WTC11 (cell line): ENCODE measurements at regions not wholly inside any gene's neighbourhood (a gene's known extent, or its start where the extent isn't known, plus 50 kb on each side); places are given as distances from the start of the nearest gene placed in this dataset.

Experiments
- ATAC-seq: fragments of 200-7000 bp; cut with Tn5 transposase; 2 replicates; pipeline ENCODE4 v1.10.0; 2021; ENCODE audit warnings: mild to moderate bottlenecking, moderate library complexity
- CTCF ChIA-PET: fragments of 300-600 bp; sonication (Branson Sonifier 250); formaldehyde crosslinking; loops from one replicate; lab custom pipeline; 2021; ENCODE audit warnings: antibody characterized with exemption; lab: Charles Lee
- POLR2A ChIA-PET: fragments of 350-600 bp; sonication (Branson Sonifier 250); formaldehyde crosslinking; loops from one replicate; lab custom pipeline; 2021; ENCODE audit warnings: antibody characterized with exemption; lab: Charles Lee
- DNase-seq: peaks from one replicate; pipeline ENCODE4 v3.0.0; 2021; ENCODE audit warnings: low spot score
- H3K27ac Mint-ChIP-seq: 2 replicates; pipeline ENCODE4 v1.8.0; 2021; ENCODE audit warnings: mixed read lengths
- H3K27me3 Mint-ChIP-seq: 2 replicates; pipeline ENCODE4 v1.8.0; 2021; ENCODE audit warnings: low read depth, mild to moderate bottlenecking, moderate library complexity, mixed read lengths
- H3K36me3 Mint-ChIP-seq: 2 replicates; pipeline ENCODE4 v1.8.0; 2021; ENCODE audit warnings: mixed read lengths
- H3K4me1 Mint-ChIP-seq: 2 replicates; pipeline ENCODE4 v1.8.0; 2022; ENCODE audit warnings: mixed read lengths
- H3K4me3 Mint-ChIP-seq: 2 replicates; pipeline ENCODE4 v1.8.0; 2021; ENCODE audit warnings: mild to moderate bottlenecking, moderate library complexity, mixed read lengths
- H3K9me3 Mint-ChIP-seq: 2 replicates; pipeline ENCODE4 v1.8.0; 2021; ENCODE audit warnings: mixed read lengths
- CREB1 ChIP-seq: sonication (generic); formaldehyde crosslinking; IDR thresholded peaks from 2 replicates; pipeline ENCODE4 v1.8.0; 2023; ENCODE audit warnings: mild to moderate bottlenecking, missing genetic modification reagents
- EMX1 ChIP-seq: fragments of 250-450 bp; sonication (Bioruptor Pico); IDR thresholded peaks from 2 replicates; pipeline ENCODE4 v1.8.0; 2021; ENCODE audit warnings: mild to moderate bottlenecking
- ETV6 ChIP-seq: sonication (generic); formaldehyde crosslinking; IDR thresholded peaks from 2 replicates; pipeline ENCODE4 v1.8.1; 2022; ENCODE audit warnings: mild to moderate bottlenecking, missing genetic modification reagents
- FOXP1 ChIP-seq: sonication (generic); formaldehyde crosslinking; IDR thresholded peaks from 2 replicates; pipeline ENCODE4 v1.8.0; 2022; ENCODE audit warnings: missing genetic modification reagents, mild to moderate bottlenecking, moderate library complexity, borderline replicate concordance
- GTF2I ChIP-seq: fragments of 250-450 bp; sonication (Bioruptor Pico); conservative IDR thresholded peaks from 2 replicates; pipeline ENCODE4 v1.4.0; 2021; ENCODE audit warnings: mild to moderate bottlenecking
- IRF2 ChIP-seq: sonication (generic); formaldehyde crosslinking; IDR thresholded peaks from 2 replicates; pipeline ENCODE4 v1.8.0; 2022; ENCODE audit warnings: low read depth, missing genetic modification reagents, borderline replicate concordance
- KAT7 ChIP-seq: sonication (generic); formaldehyde crosslinking; IDR thresholded peaks from 2 replicates; pipeline ENCODE4 v1.8.1; 2023; ENCODE audit warnings: missing genetic modification reagents, mild to moderate bottlenecking, borderline replicate concordance
- NFATC4 ChIP-seq: fragments of 250-450 bp; sonication (Bioruptor Pico); IDR thresholded peaks from 2 replicates; pipeline ENCODE4 v1.9.0; 2021; ENCODE audit warnings: mild to moderate bottlenecking
- NR1H2 ChIP-seq: sonication (generic); formaldehyde crosslinking; IDR thresholded peaks from 2 replicates; pipeline ENCODE4 v1.9.0; 2021; ENCODE audit warnings: mild to moderate bottlenecking, moderate library complexity, missing genetic modification reagents
- NR3C1 ChIP-seq: sonication (generic); formaldehyde crosslinking; conservative IDR thresholded peaks from 2 replicates; pipeline ENCODE4 v1.8.1; 2023; ENCODE audit warnings: low read depth, mild to moderate bottlenecking, missing genetic modification reagents
- SOX15 ChIP-seq: fragments of 250-450 bp; sonication (Bioruptor Pico); IDR thresholded peaks from 2 replicates; pipeline ENCODE4 v1.9.0; 2021; ENCODE audit warnings: mild to moderate bottlenecking
- TCF7 ChIP-seq: sonication (generic); formaldehyde crosslinking; IDR thresholded peaks from 2 replicates; pipeline ENCODE4 v1.8.0; 2022; ENCODE audit warnings: mild to moderate bottlenecking, low read depth, missing genetic modification reagents, moderate library complexity
- ZNF232 ChIP-seq: sonication (generic); formaldehyde crosslinking; IDR thresholded peaks from 2 replicates; pipeline ENCODE4 v1.8.0; 2022; ENCODE audit warnings: mild to moderate bottlenecking, missing genetic modification reagents
- ZNF396 ChIP-seq: fragments of 250-450 bp; sonication (Bioruptor Pico); IDR thresholded peaks from 2 replicates; pipeline ENCODE4 v1.8.0; 2021; ENCODE audit warnings: mild to moderate bottlenecking, moderate library complexity, borderline replicate concordance
- ZNF671 ChIP-seq: fragments of 250-450 bp; sonication (Bioruptor Pico); IDR thresholded peaks from 2 replicates; pipeline ENCODE4 v1.8.0; 2021; ENCODE audit warnings: mild to moderate bottlenecking
- TF ChIP-seq, protein P1 (sequence below): sonication (generic); formaldehyde crosslinking; IDR thresholded peaks from 2 replicates; pipeline ENCODE4 v1.8.1; 2023; ENCODE audit warnings: mild to moderate bottlenecking, missing genetic modification reagents, moderate library complexity
- TF ChIP-seq, protein P2 (sequence below): sonication (generic); formaldehyde crosslinking; IDR thresholded peaks from 2 replicates; pipeline ENCODE4 v1.8.0; 2022; ENCODE audit warnings: mild to moderate bottlenecking, missing genetic modification reagents
- TF ChIP-seq, protein P3 (sequence below): sonication (generic); formaldehyde crosslinking; IDR thresholded peaks from 2 replicates; pipeline ENCODE4 v1.8.0; 2022; ENCODE audit warnings: mild to moderate bottlenecking, missing genetic modification reagents
- TF ChIP-seq, protein P4 (sequence below): fragments of 250-450 bp; sonication (Bioruptor Pico); IDR thresholded peaks from 2 replicates; pipeline ENCODE4 v1.8.0; 2021; ENCODE audit warnings: mild to moderate bottlenecking
- TF ChIP-seq, protein P5 (sequence below): sonication (generic); formaldehyde crosslinking; IDR thresholded peaks from 2 replicates; pipeline ENCODE4 v1.8.0; 2022; ENCODE audit warnings: mild to moderate bottlenecking, missing genetic modification reagents
- TF ChIP-seq, protein P6 (sequence below): fragments of 250-450 bp; sonication (Bioruptor Pico); IDR thresholded peaks from 2 replicates; pipeline ENCODE4 v1.9.0; 2021; ENCODE audit warnings: moderate library complexity, mild to moderate bottlenecking, inconsistent platforms, borderline replicate concordance
- TF ChIP-seq, protein P7 (sequence below): sonication (generic); formaldehyde crosslinking; conservative IDR thresholded peaks from 2 replicates; pipeline ENCODE4 v1.8.1; 2022; ENCODE audit warnings: mild to moderate bottlenecking, missing genetic modification reagents
- TF ChIP-seq, protein P8 (sequence below): sonication (generic); formaldehyde crosslinking; IDR thresholded peaks from 2 replicates; pipeline ENCODE4 v1.8.1; 2022; ENCODE audit warnings: low read depth, mild to moderate bottlenecking, moderate library complexity, missing genetic modification reagents, borderline replicate concordance
- TF ChIP-seq, protein P9 (sequence below): sonication (generic); formaldehyde crosslinking; IDR thresholded peaks from 2 replicates; pipeline ENCODE4 v1.8.0; 2022; ENCODE audit warnings: mild to moderate bottlenecking, missing genetic modification reagents

DNA sequence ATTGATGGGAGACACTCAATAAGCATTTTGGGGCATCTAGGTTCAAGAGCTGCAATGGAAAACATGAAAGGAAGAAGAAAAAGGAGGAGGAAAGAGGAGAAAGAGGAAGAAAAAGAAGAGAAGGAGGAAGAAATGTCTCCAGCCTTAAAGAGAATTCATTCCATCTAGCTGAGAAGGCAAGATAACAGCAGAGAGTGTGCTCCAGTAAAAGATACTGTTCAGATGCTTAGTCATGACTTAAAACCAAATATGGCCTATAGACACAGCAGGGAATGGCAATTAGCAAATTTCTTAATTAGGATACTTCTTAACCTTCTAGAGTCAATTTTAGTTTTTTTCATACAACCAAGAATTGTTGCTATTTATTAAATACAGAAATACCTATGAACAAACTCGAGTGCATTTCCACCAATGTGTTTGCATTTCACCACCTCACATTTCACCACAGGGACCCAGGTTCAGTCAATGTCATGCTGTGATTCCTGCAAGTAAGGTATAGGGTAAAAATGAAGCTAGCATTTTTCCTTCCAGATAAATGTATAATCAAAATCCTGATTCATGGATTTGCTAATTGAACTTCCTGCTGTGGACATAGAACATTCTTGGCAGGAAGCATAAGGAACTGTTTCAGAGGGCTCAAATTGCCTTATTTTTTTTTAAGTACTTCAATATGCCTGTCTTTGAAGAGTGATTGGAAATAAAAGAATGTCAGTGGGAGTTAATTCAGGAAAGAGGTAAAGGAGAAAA, 177.8 kb downstream of the RPS29 start:
- no peaks in the 10 kb centered on the region for H3K27me3 Mint-ChIP-seq
- H3K9me3 Mint-ChIP-seq = no peaks in the 10 kb centered on the region
- no peak overlapping the region for H3K4me3 Mint-ChIP-seq
- POLR2A ChIA-PET = no interaction called here
- CTCF ChIA-PET = no interaction called here
- peaks cover 11% of the 10 kb centered on the region for H3K4me1 Mint-ChIP-seq
- no peaks in the 10 kb centered on the region for H3K36me3 Mint-ChIP-seq
- no peak overlapping the region for H3K27ac Mint-ChIP-seq
- DNase-seq = no peak
- no peak for TF ChIP-seq ETV6
- TF ChIP-seq, protein P1, sequence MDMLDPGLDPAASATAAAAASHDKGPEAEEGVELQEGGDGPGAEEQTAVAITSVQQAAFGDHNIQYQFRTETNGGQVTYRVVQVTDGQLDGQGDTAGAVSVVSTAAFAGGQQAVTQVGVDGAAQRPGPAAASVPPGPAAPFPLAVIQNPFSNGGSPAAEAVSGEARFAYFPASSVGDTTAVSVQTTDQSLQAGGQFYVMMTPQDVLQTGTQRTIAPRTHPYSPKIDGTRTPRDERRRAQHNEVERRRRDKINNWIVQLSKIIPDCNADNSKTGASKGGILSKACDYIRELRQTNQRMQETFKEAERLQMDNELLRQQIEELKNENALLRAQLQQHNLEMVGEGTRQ (CRISPR knock-in tag) = no peak
- TF ChIP-seq, protein P2, sequence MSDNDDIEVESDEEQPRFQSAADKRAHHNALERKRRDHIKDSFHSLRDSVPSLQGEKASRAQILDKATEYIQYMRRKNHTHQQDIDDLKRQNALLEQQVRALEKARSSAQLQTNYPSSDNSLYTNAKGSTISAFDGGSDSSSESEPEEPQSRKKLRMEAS (CRISPR knock-in tag) = no peak
- TF ChIP-seq ZNF396 (CRISPR knock-in tag) = no peak
- TF ChIP-seq, protein P3, sequence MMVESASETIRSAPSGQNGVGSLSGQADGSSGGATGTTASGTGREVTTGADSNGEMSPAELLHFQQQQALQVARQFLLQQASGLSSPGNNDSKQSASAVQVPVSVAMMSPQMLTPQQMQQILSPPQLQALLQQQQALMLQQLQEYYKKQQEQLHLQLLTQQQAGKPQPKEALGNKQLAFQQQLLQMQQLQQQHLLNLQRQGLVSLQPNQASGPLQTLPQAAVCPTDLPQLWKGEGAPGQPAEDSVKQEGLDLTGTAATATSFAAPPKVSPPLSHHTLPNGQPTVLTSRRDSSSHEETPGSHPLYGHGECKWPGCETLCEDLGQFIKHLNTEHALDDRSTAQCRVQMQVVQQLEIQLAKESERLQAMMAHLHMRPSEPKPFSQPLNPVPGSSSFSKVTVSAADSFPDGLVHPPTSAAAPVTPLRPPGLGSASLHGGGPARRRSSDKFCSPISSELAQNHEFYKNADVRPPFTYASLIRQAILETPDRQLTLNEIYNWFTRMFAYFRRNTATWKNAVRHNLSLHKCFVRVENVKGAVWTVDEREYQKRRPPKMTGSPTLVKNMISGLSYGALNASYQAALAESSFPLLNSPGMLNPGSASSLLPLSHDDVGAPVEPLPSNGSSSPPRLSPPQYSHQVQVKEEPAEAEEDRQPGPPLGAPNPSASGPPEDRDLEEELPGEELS (CRISPR knock-in tag) = no peak
- TF ChIP-seq, protein P4, sequence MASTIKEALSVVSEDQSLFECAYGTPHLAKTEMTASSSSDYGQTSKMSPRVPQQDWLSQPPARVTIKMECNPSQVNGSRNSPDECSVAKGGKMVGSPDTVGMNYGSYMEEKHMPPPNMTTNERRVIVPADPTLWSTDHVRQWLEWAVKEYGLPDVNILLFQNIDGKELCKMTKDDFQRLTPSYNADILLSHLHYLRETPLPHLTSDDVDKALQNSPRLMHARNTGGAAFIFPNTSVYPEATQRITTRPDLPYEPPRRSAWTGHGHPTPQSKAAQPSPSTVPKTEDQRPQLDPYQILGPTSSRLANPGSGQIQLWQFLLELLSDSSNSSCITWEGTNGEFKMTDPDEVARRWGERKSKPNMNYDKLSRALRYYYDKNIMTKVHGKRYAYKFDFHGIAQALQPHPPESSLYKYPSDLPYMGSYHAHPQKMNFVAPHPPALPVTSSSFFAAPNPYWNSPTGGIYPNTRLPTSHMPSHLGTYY (CRISPR knock-in tag) = no peak
- no peak for TF ChIP-seq FOXP1 (CRISPR knock-in tag)
- TF ChIP-seq NFATC4 = no peak
- TF ChIP-seq KAT7 (CRISPR knock-in tag) = no peak
- TF ChIP-seq ZNF671 (CRISPR knock-in tag) = no peak
- TF ChIP-seq NR3C1 (CRISPR knock-in tag) = no peak
- TF ChIP-seq, protein P5, sequence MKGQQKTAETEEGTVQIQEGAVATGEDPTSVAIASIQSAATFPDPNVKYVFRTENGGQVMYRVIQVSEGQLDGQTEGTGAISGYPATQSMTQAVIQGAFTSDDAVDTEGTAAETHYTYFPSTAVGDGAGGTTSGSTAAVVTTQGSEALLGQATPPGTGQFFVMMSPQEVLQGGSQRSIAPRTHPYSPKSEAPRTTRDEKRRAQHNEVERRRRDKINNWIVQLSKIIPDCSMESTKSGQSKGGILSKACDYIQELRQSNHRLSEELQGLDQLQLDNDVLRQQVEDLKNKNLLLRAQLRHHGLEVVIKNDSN (CRISPR knock-in tag) = no peak
- TF ChIP-seq, all 79 proteins: peak for 0
- no peak for ATAC-seq

DNA sequence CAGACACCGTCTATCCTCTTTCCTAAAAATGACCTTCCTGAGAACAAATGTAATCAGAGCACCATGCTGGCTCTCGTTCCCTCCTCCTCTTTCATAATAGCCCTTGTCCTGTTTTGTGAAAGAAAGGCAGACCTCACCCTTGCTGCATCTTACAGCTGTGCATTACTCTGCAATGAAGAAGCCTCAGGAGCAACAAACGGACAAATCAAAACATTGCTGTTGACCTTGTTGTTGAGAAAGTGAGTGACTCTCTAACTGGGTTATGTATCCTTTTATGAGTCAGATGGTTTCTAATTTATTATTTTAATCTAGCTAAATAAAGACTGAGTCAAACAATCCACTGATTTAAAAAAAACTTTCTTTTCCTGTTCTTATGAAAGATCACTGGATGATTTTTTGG, 180.9 kb downstream of the RPS29 start:
- H3K4me1 Mint-ChIP-seq = peaks cover 4% of the 10 kb centered on the region; the same call in 1 of the 2 replicates
- no peaks in the 10 kb centered on the region for H3K9me3 Mint-ChIP-seq
- no peak overlapping the region for H3K27ac Mint-ChIP-seq
- DNase-seq (no peak), ATAC-seq (no peak)
- no peaks in the 10 kb centered on the region for H3K36me3 Mint-ChIP-seq
- POLR2A ChIA-PET = no interaction called here
- H3K27me3 Mint-ChIP-seq = no peaks in the 10 kb centered on the region
- no peak overlapping the region for H3K4me3 Mint-ChIP-seq
- CTCF ChIA-PET = interaction anchor here (1.1 kb wide), 1 partner anchor 56 kb away, joined by 3 read pairs; no protein-coding TSS in a partner anchor
- TF ChIP-seq IRF2 (CRISPR knock-in tag) (no peak), EMX1 (CRISPR knock-in tag) (no peak), SOX15 (CRISPR knock-in tag) (no peak), ZNF232 (no peak), GTF2I (no peak), TCF7 (CRISPR knock-in tag) (no peak), NR1H2 (CRISPR knock-in tag) (no peak), KAT7 (CRISPR knock-in tag) (no peak), CREB1 (CRISPR knock-in tag) (no peak)
- TF ChIP-seq, protein P6, sequence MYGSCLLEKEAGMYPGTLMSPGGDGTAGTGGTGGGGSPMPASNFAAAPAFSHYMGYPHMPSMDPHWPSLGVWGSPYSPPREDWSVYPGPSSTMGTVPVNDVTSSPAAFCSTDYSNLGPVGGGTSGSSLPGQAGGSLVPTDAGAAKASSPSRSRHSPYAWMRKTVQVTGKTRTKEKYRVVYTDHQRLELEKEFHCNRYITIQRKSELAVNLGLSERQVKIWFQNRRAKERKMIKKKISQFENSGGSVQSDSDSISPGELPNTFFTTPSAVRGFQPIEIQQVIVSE (CRISPR knock-in tag) = no peak
- TF ChIP-seq, protein P2 (CRISPR knock-in tag) = no peak
- TF ChIP-seq, protein P7, sequence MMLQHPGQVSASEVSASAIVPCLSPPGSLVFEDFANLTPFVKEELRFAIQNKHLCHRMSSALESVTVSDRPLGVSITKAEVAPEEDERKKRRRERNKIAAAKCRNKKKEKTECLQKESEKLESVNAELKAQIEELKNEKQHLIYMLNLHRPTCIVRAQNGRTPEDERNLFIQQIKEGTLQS (CRISPR knock-in tag) = no peak
- TF ChIP-seq, protein P8, sequence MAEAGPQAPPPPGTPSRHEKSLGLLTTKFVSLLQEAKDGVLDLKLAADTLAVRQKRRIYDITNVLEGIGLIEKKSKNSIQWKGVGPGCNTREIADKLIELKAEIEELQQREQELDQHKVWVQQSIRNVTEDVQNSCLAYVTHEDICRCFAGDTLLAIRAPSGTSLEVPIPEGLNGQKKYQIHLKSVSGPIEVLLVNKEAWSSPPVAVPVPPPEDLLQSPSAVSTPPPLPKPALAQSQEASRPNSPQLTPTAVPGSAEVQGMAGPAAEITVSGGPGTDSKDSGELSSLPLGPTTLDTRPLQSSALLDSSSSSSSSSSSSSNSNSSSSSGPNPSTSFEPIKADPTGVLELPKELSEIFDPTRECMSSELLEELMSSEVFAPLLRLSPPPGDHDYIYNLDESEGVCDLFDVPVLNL (CRISPR knock-in tag) = no peak
- TF ChIP-seq, protein P9, sequence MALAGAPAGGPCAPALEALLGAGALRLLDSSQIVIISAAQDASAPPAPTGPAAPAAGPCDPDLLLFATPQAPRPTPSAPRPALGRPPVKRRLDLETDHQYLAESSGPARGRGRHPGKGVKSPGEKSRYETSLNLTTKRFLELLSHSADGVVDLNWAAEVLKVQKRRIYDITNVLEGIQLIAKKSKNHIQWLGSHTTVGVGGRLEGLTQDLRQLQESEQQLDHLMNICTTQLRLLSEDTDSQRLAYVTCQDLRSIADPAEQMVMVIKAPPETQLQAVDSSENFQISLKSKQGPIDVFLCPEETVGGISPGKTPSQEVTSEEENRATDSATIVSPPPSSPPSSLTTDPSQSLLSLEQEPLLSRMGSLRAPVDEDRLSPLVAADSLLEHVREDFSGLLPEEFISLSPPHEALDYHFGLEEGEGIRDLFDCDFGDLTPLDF = no peak
